GM12878 (cell line): ENCODE measurements at regions not wholly inside any gene's neighbourhood (a gene's known extent, or its start where the extent isn't known, plus 50 kb on each side); places are given as distances from the start of the nearest gene placed in this dataset.

Experiments used
- ATAC-seq: fragments of 200-7000 bp; cut with Tn5 transposase; 3 replicates; pipeline ENCODE4 v1.9.1; 2020; ENCODE audit warnings: mild to moderate bottlenecking, moderate library complexity
- BruUV-seq: library from RNA; stranded (reverse); fragments of 400-500 nt; replicated peaks from 2 replicates; lab custom pipeline; 2021; lab: Mats Ljungman, UMichigan
- CTCF ChIA-PET: fragments of 300-600 bp; sonication (Branson Sonifier 250); formaldehyde crosslinking; extraction: SDS; loops from one replicate; lab custom pipeline; 2021; ENCODE audit warnings: inconsistent platforms; lab: Yijun Ruan, JAX
- POLR2A ChIA-PET: fragments of 350-600 bp; formaldehyde crosslinking; extraction: SDS; loops from one replicate; lab custom pipeline; 2021; ENCODE audit warnings: inconsistent platforms; lab: Charles Lee
- RAD21 ChIA-PET: fragments of 300-600 bp; sonication (Branson Sonifier 250); formaldehyde crosslinking; loops from one replicate; lab custom pipeline; 2023; ENCODE audit warnings: antibody characterized with exemption; ENCODE audit not compliant: unreplicated experiment; lab: Charles Lee
- SMC1A ChIA-PET: fragments of 300-600 bp; sonication (Branson Sonifier 250); formaldehyde crosslinking; loops from one replicate; lab custom pipeline; 2023; ENCODE audit not compliant: unreplicated experiment, uncharacterized antibody; lab: Charles Lee
- DNase-seq: peaks from one replicate; pipeline ENCODE4 v3.0.0-alpha.2; 2011; ENCODE audit warnings: low read depth, low spot score
- FAIRE-seq: peaks from 3 replicates; lab custom pipeline; 2011; peaks lifted over from hg19 to GRCh38; lab: Jason Lieb, UNC
- H2AFZ ChIP-seq: 2 replicates; pipeline ENCODE4 v1.6.0; 2011; ENCODE audit warnings: low read depth, low read length, control low read depth; ENCODE audit not compliant: control insufficient read depth
- H3K27ac ChIP-seq: 2 replicates; pipeline ENCODE4 v1.5.1; 2011; ENCODE audit warnings: control low read depth; ENCODE audit not compliant: control insufficient read depth, insufficient read depth
- H3K27me3 ChIP-seq, 2 experiments: replicated peaks in 1 of 2; 2 replicates each; pipeline versions ENCODE4 v1.6.0 to v1.6.1; 2011; ENCODE audit warnings: low read length in 1 of 2; ENCODE audit not compliant: control insufficient read depth in 2 of 2, insufficient read depth in 2 of 2
- H3K36me3 ChIP-seq, 2 experiments: 2 replicates each; pipeline ENCODE4 v1.5.1; 2011; ENCODE audit warnings: low read length in 1 of 2; ENCODE audit not compliant: control insufficient read depth in 2 of 2, insufficient read depth in 2 of 2
- H3K4me1 ChIP-seq: 2 replicates; pipeline ENCODE4 v1.6.1; 2011; ENCODE audit warnings: mild to moderate bottlenecking, low read length, moderate library complexity, mixed read lengths; ENCODE audit not compliant: control insufficient read depth, insufficient read depth
- H3K4me2 ChIP-seq: 2 replicates; pipeline ENCODE4 v1.6.0; 2011; ENCODE audit warnings: control low read depth; ENCODE audit not compliant: control insufficient read depth, insufficient read depth
- H3K4me3 ChIP-seq: fragments of 200-600 bp; sonication (generic); 2 replicates; pipeline ENCODE4 v1.5.1; 2016
- H3K79me2 ChIP-seq: 2 replicates; pipeline ENCODE4 v1.6.0; 2011; ENCODE audit warnings: low read length; ENCODE audit not compliant: control insufficient read depth, insufficient read depth
- H3K9ac ChIP-seq: 2 replicates; pipeline ENCODE4 v1.8.0; 2011; ENCODE audit warnings: low read length, control low read depth, mixed read lengths; ENCODE audit not compliant: control insufficient read depth, insufficient read depth
- H3K9me3 ChIP-seq: replicated peaks from 3 replicates; pipeline ENCODE4 v1.5.1; 2011; ENCODE audit warnings: mild to moderate bottlenecking, low read length; ENCODE audit not compliant: control insufficient read depth, insufficient read depth
- H4K20me1 ChIP-seq: 2 replicates; pipeline ENCODE4 v1.6.0; 2011; ENCODE audit not compliant: control insufficient read depth, insufficient read depth
- BRCA1 ChIP-seq: IDR thresholded peaks from 2 replicates; pipeline ENCODE4 v1.6.1; 2011; ENCODE audit warnings: low read depth, low read length, improper control_type of control experiment
- HDGF ChIP-seq: fragments of 450-650 bp; IDR thresholded peaks from 2 replicates; pipeline ENCODE4 v1.6.1; 2016; ENCODE audit warnings: antibody characterized with exemption
- IKZF2 ChIP-seq, 2 experiments: fragments of 450-650 bp; IDR thresholded peaks; 2 replicates each; pipeline ENCODE4 v1.6.1; 2017; ENCODE audit warnings: mild to moderate bottlenecking in 2 of 2, moderate library complexity in 2 of 2
- NFXL1 ChIP-seq: fragments of 450-650 bp; IDR thresholded peaks from 2 replicates; pipeline ENCODE4 v1.6.1; 2017; ENCODE audit warnings: antibody characterized with exemption, mild to moderate bottlenecking, borderline replicate concordance
- RAD21 ChIP-seq: IDR thresholded peaks from 2 replicates; pipeline ENCODE4 v1.6.1; 2011; ENCODE audit warnings: mild to moderate bottlenecking, low read depth, low read length, moderate library complexity; ENCODE audit not compliant: insufficient read depth
- RUNX3 ChIP-seq: IDR thresholded peaks from 2 replicates; pipeline ENCODE4 v1.6.1; 2012; ENCODE audit warnings: low read length, inconsistent platforms
- SUPT20H ChIP-seq: IDR thresholded peaks from 2 replicates; pipeline ENCODE4 v1.6.1; 2011; ENCODE audit warnings: low read depth, mild to moderate bottlenecking, low read length, moderate library complexity, borderline replicate concordance; ENCODE audit not compliant: control insufficient read depth
- WGBS: methylation state at CpG from one replicate; pipeline ENCODE4 v1.1.6; 2016; ENCODE audit warnings: low lambda C conversion rate; ENCODE audit not compliant: insufficient replicate concordance, insufficient coverage; ENCODE audit errors: missing lambda C conversion rate; 5-methylcytosine and 5-hydroxymethylcytosine counted together
- in situ Hi-C: fragments of 300-500 bp; cut with MboI; formaldehyde crosslinking; loops from 9 replicates; pipeline ENCODE4 v1.14.3; 2018; ENCODE audit warnings: mixed read lengths
- intact Hi-C: fragments of 100-400 bp; cut with micrococcal nuclease; formaldehyde crosslinking; loops from one replicate; pipeline ENCODE4 v1.14.2; 2022; ENCODE audit not compliant: unreplicated experiment
- TF ChIP-seq, protein P1 (sequence below), 3 experiments: IDR thresholded peaks in 2 of 3; conservative IDR thresholded peaks in 1 of 3; 2 replicates each; pipeline ENCODE4 v1.5.1; 2011; ENCODE audit warnings: low read depth in 3 of 3, low read length in 3 of 3, mild to moderate bottlenecking in 3 of 3, control low read depth in 2 of 3, moderate library complexity in 2 of 3, inconsistent platforms in 1 of 3, mixed read lengths in 1 of 3; ENCODE audit not compliant: control insufficient read depth in 2 of 3, insufficient read depth in 1 of 3; ENCODE audit errors: extremely low read depth in 1 of 3
- TF ChIP-seq, protein P2 (sequence below): IDR thresholded peaks from 2 replicates; pipeline ENCODE4 v1.6.1; 2011; ENCODE audit warnings: mild to moderate bottlenecking, low read depth, low read length, moderate library complexity; ENCODE audit not compliant: insufficient replicate concordance

DNA sequence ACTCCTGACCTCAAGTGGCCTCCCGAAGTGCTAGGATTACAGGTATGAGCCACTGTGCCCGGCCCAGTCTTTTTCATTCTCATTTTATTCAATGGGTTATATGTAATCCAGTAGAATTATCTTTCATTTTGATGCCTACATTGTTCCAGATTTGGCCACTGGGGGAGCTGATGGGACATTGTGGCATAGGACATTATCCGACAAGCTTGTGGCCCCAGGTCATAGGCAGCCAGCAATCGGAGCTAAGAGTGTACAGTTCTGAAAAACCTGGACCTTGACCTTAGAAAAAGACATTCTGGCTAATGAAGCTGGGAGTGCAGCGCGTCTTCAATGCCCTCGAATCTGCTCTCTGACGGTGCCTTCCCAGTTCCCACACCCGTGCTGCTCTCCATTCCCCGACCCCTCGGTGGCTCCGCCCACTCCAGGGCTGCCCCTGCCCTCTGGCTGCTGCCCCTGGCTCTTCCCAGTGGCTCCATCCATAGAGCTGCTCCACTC, 108.7 kb downstream of the TEX29 start:
- POLR2A ChIA-PET = interaction anchor here (0.6 kb wide), 1 partner anchor 93 kb away, joined by 9 read pairs; no protein-coding TSS in a partner anchor
- RAD21 ChIA-PET = no interaction called here
- Histone ChIP-seq H3K79me2 (no peaks in the 10 kb centered on the region), H3K27me3 (no peaks in the 10 kb centered on the region), H3K4me1 (no peaks in the 10 kb centered on the region), H3K27ac (no peak overlapping the region), H3K9ac (no peak overlapping the region), H3K4me2 (no peak overlapping the region), H4K20me1 (no peaks in the 10 kb centered on the region), H3K9me3 (no peaks in the 10 kb centered on the region), H2AFZ (no peak overlapping the region), H3K4me3 (no peak overlapping the region), H3K36me3 (no peaks in the 10 kb centered on the region)
- SMC1A ChIA-PET = interaction anchor here (0.7 kb wide), 1 partner anchor 11 kb away, joined by 3 read pairs; no protein-coding TSS in a partner anchor
- TF ChIP-seq SUPT20H = no peak
- TF ChIP-seq, protein P1, sequence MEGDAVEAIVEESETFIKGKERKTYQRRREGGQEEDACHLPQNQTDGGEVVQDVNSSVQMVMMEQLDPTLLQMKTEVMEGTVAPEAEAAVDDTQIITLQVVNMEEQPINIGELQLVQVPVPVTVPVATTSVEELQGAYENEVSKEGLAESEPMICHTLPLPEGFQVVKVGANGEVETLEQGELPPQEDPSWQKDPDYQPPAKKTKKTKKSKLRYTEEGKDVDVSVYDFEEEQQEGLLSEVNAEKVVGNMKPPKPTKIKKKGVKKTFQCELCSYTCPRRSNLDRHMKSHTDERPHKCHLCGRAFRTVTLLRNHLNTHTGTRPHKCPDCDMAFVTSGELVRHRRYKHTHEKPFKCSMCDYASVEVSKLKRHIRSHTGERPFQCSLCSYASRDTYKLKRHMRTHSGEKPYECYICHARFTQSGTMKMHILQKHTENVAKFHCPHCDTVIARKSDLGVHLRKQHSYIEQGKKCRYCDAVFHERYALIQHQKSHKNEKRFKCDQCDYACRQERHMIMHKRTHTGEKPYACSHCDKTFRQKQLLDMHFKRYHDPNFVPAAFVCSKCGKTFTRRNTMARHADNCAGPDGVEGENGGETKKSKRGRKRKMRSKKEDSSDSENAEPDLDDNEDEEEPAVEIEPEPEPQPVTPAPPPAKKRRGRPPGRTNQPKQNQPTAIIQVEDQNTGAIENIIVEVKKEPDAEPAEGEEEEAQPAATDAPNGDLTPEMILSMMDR (IDR thresholded peaks at IDR 0.05 in 2 of 3, conservative IDR thresholded peaks at IDR 0.05 in 1 of 3; ENCODE audit: control insufficient read depth in 2 of 3, extremely low read depth in 1 of 3, insufficient read depth in 1 of 3, low read depth in 3 of 3, low read length in 3 of 3) = peak; percentile 33 to 61 (median 52); a peak in 5 of 6 replicates
- TF ChIP-seq RAD21 = peak; percentile 26; the same call in 1 of the 2 replicates
- FAIRE-seq = no peak
- peak; percentile 83 for ATAC-seq
- no TSS peak for BruUV-seq
- in situ Hi-C loops (no loop called here), intact Hi-C loops (no loop called here)
- DNase-seq = no peak
- 30% methylated on average over 12 of the region's 12 CpGs for WGBS
- CTCF ChIA-PET = interaction anchor here (0.6 to 1.8 kb wide), 9 partner anchors 9 to 1030 kb away, joined by 3 to 5 read pairs (median 3); no protein-coding TSS in a partner anchor

DNA sequence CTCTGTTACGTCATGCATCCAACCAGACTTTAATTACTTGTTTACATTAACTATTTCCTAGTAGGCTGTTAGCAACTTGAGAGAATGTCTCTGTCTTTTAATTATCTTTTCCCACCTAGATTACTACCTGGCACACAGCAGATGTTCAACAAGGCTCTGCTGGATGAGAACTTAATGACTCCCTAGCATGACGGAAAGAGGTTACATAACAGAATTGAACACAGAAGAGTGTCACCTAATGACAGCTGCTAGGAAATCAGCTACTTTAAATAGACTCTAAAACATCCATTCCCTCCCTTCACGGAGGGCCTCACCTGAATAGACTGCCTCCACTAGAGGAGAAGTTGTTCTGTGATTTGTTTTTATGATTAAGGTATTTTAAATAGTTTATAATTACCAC, 110.8 kb downstream of the TEX29 start:
- no peak overlapping the region for H3K4me2 ChIP-seq
- no peak for FAIRE-seq
- no peak overlapping the region for H3K9ac ChIP-seq
- intact Hi-C loops = no loop called here
- ChIA-PET SMC1A (no interaction called here), CTCF (interaction anchor here (1.4 kb wide), 1 partner anchor 9 kb away, joined by 6 read pairs; no protein-coding TSS in a partner anchor), RAD21 (no interaction called here), POLR2A (no interaction called here)
- no peaks in the 10 kb centered on the region for H3K36me3 ChIP-seq
- no peaks in the 10 kb centered on the region for H3K79me2 ChIP-seq
- WGBS = 28% methylated on average over 3 of the region's 3 CpGs
- TF ChIP-seq, protein P2, sequence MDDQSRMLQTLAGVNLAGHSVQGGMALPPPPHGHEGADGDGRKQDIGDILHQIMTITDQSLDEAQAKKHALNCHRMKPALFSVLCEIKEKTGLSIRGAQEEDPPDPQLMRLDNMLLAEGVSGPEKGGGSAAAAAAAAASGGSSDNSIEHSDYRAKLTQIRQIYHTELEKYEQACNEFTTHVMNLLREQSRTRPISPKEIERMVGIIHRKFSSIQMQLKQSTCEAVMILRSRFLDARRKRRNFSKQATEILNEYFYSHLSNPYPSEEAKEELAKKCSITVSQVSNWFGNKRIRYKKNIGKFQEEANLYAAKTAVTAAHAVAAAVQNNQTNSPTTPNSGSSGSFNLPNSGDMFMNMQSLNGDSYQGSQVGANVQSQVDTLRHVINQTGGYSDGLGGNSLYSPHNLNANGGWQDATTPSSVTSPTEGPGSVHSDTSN = no peak
- no peak for TF ChIP-seq BRCA1
- no peak for TF ChIP-seq HDGF
- TF ChIP-seq RUNX3 = no peak
- no peak for TF ChIP-seq NFXL1
- TF ChIP-seq IKZF2 (IDR thresholded peaks at IDR 0.05) = no peak
- ATAC-seq = no peak
- no peak overlapping the region for H3K4me3 ChIP-seq
- BruUV-seq = no TSS peak
- in situ Hi-C loops = no loop called here
- H3K27ac ChIP-seq = no peak overlapping the region
- no peaks in the 10 kb centered on the region for H3K4me1 ChIP-seq
- no peak overlapping the region for H2AFZ ChIP-seq
- no peaks in the 10 kb centered on the region for H4K20me1 ChIP-seq
- no peaks in the 10 kb centered on the region for H3K27me3 ChIP-seq
- H3K9me3 ChIP-seq = no peaks in the 10 kb centered on the region
- no peak for DNase-seq
